ENCODE measurements at regions not wholly inside any gene's neighbourhood (a gene's known extent, or its start where the extent isn't known, plus 50 kb on each side); places are given as distances from the start of the nearest gene placed in this dataset.

- no peak for DNase-seq
- Histone ChIP-seq H3K9ac (ENCODE audit: insufficient read depth, low read length, poor library complexity, severe bottlenecking) (no peak overlapping the region), H3K4me1 (ENCODE audit: control insufficient read depth in 1 of 2, insufficient read depth in 2 of 2, low read length in 2 of 2) (no peaks in the 10 kb centered on the region), H2AFZ (ENCODE audit: insufficient read depth, low read depth, low read length, poor library complexity, severe bottlenecking) (no peak overlapping the region), H3K4me2 (replicated peaks; ENCODE audit: extremely low read depth, low read length, poor library complexity, severe bottlenecking) (no peak overlapping the region), H3K9me3 (replicated peaks in 1 of 2; ENCODE audit: control insufficient read depth in 1 of 2, insufficient read depth in 1 of 2, low read length in 2 of 2) (no peaks in the 10 kb centered on the region), H3K27ac (ENCODE audit: low read depth in 1 of 2, low read length in 2 of 2) (no peak overlapping the region), H3K27me3 (ENCODE audit: control insufficient read depth in 2 of 2, insufficient read depth in 2 of 2, low read length in 2 of 2) (no peaks in the 10 kb centered on the region), H3K4me3 (replicated peaks in 1 of 3; ENCODE audit: low read depth in 2 of 3, low read length in 3 of 3) (no peak overlapping the region), H4K20me1 (ENCODE audit: insufficient read depth, low read length) (no peaks in the 10 kb centered on the region), H3K79me2 (ENCODE audit: insufficient read depth, low read length) (no peaks in the 10 kb centered on the region), H3K36me3 (replicated peaks in 1 of 2; ENCODE audit: control insufficient read depth in 1 of 2, insufficient read depth in 2 of 2, low read length in 2 of 2) (no peaks in the 10 kb centered on the region)
- TF ChIP-seq CTCF (IDR thresholded peaks at IDR 0.05): no peak
- H3K9me3 Mint-ChIP-seq: peaks cover 0 to 6% (median 0%) of the 10 kb centered on the region in 7 donors
- WGBS (ENCODE audit: insufficient coverage): 100% methylated on average over 1 of the region's 2 CpGs
- no peak overlapping the region for H3K4me3 Mint-ChIP-seq
- H3K27ac Mint-ChIP-seq: no peak overlapping the region
- H3K27me3 Mint-ChIP-seq (ENCODE audit: low read depth in 3 of 3): peaks cover 10 to 15% (median 14%) of the 10 kb centered on the region in 3 donors
- H3K36me3 Mint-ChIP-seq: no peaks in the 10 kb centered on the region
- intact Hi-C loops (cut with micrococcal nuclease): no loop called here
- H3K4me1 Mint-ChIP-seq: no peaks in the 10 kb centered on the region
Measured at GRCh38 chr11:116169776-116170175, 603.0 kb downstream of the BUD13 start.

- Histone ChIP-seq H3K27ac (ENCODE audit: low read depth in 1 of 2, low read length in 2 of 2) (no peak overlapping the region), H3K4me1 (ENCODE audit: control insufficient read depth in 1 of 2, insufficient read depth in 2 of 2, low read length in 2 of 2) (no peaks in the 10 kb centered on the region), H3K79me2 (ENCODE audit: insufficient read depth, low read length) (no peaks in the 10 kb centered on the region), H3K9me3 (replicated peaks in 1 of 2; ENCODE audit: control insufficient read depth in 1 of 2, insufficient read depth in 1 of 2, low read length in 2 of 2) (no peaks in the 10 kb centered on the region), H3K9ac (ENCODE audit: insufficient read depth, low read length, poor library complexity, severe bottlenecking) (no peak overlapping the region), H3K27me3 (ENCODE audit: control insufficient read depth in 2 of 2, insufficient read depth in 2 of 2, low read length in 2 of 2) (no peaks in the 10 kb centered on the region), H3K36me3 (replicated peaks in 1 of 2; ENCODE audit: control insufficient read depth in 1 of 2, insufficient read depth in 2 of 2, low read length in 2 of 2) (no peaks in the 10 kb centered on the region), H2AFZ (ENCODE audit: insufficient read depth, low read depth, low read length, poor library complexity, severe bottlenecking) (no peak overlapping the region), H3K4me3 (replicated peaks in 1 of 3; ENCODE audit: low read depth in 2 of 3, low read length in 3 of 3) (no peak overlapping the region), H4K20me1 (ENCODE audit: insufficient read depth, low read length) (no peaks in the 10 kb centered on the region), H3K4me2 (replicated peaks; ENCODE audit: extremely low read depth, low read length, poor library complexity, severe bottlenecking) (no peak overlapping the region)
- WGBS (ENCODE audit: insufficient coverage): 92% methylated on average over 2 of the region's 4 CpGs
- DNase-seq: no peak
- intact Hi-C loops (cut with micrococcal nuclease): no loop called here
- no peak overlapping the region for H3K27ac Mint-ChIP-seq
- H3K27me3 Mint-ChIP-seq (ENCODE audit: low read depth in 3 of 3): peaks cover 7 to 9% (median 8%) of the 10 kb centered on the region in 3 donors
- H3K36me3 Mint-ChIP-seq: no peaks in the 10 kb centered on the region
- no peak for TF ChIP-seq CTCF (IDR thresholded peaks at IDR 0.05)
- no peaks in the 10 kb centered on the region for H3K4me1 Mint-ChIP-seq
- H3K4me3 Mint-ChIP-seq: no peak overlapping the region
- peaks cover 0 to 6% (median 0%) of the 10 kb centered on the region in 7 donors for H3K9me3 Mint-ChIP-seq
Measured at GRCh38 chr11:116168459-116168787, 604.4 kb downstream of the BUD13 start.

All from CD14-positive monocyte (primary cell).